Head of caudate nucleus (tissue), 42 donors: ENCODE measurements at regions not wholly inside any gene's neighbourhood (a gene's known extent, or its start where the extent isn't known, plus 50 kb on each side); places are given as distances from the start of the nearest gene placed in this dataset.
A peak's percentile ranks its signal among the peaks of the same experiment; 100 is the strongest.

Experiments
- DNase-seq, 42 donors: peaks; one replicate each; pipeline versions ENCODE4 v3.0.0 to v3.0.0-alpha.2; 2020 to 2021; ENCODE audit warnings: mixed read lengths in 7 of 42
- intact Hi-C: fragments of 100-400 bp; cut with DNase I; formaldehyde crosslinking; loops from one replicate; pipeline ENCODE4 v1.15.0; 2022

- intact Hi-C loops = no loop called here
- no peak for DNase-seq
These were observed 1206.6 kb upstream of the TMEM132C start for GRCh38 chr12:127060310-127060847.

- intact Hi-C loops = no loop called here
- DNase-seq = no peak
These were observed 1206.0 kb upstream of the TMEM132C start for GRCh38 chr12:127060933-127061332.

GRCh38 chr12:127063339-127064072 is 1203.5 kb upstream of the TMEM132C start:
- intact Hi-C loops = no loop called here
- no peak for DNase-seq

DNA sequence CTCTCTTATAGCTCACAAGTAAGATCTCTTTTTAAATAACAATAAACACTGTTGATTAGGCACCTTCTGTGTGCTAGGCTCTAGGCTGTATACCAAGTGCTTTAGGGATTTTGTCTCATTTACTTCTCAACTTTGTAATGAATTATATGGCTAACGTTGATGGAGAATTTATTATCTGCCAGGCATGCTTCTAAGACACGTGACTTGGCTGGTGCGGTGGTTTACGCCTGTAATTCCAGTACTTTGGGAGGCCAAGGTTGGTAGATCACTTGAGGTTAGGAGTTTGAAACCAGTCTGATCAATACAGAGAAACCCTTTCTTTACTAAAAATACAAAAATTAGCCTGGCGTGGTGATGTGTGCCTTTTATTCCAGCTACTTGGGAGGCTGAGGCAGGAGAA is 1202.8 kb upstream of the TMEM132C start:
- intact Hi-C loops = no loop called here
- DNase-seq = no peak

- DNase-seq = no peak
- intact Hi-C loops = no loop called here
These were observed 1201.4 kb upstream of the TMEM132C start for GRCh38 chr12:127065595-127065994.

- intact Hi-C loops = no loop called here
- DNase-seq = peak in 16 of 42 donors; percentile 6 to 48 (median 24)
These were observed 1196.3 kb upstream of the TMEM132C start for GRCh38 chr12:127070515-127071157.

GRCh38 chr12:127074161-127074560 is 1192.8 kb upstream of the TMEM132C start:
- DNase-seq = no peak
- intact Hi-C loops = no loop called here

GRCh38 chr12:127075981-127076380 is 1191.0 kb upstream of the TMEM132C start:
- no peak for DNase-seq
- intact Hi-C loops = no loop called here

DNA sequence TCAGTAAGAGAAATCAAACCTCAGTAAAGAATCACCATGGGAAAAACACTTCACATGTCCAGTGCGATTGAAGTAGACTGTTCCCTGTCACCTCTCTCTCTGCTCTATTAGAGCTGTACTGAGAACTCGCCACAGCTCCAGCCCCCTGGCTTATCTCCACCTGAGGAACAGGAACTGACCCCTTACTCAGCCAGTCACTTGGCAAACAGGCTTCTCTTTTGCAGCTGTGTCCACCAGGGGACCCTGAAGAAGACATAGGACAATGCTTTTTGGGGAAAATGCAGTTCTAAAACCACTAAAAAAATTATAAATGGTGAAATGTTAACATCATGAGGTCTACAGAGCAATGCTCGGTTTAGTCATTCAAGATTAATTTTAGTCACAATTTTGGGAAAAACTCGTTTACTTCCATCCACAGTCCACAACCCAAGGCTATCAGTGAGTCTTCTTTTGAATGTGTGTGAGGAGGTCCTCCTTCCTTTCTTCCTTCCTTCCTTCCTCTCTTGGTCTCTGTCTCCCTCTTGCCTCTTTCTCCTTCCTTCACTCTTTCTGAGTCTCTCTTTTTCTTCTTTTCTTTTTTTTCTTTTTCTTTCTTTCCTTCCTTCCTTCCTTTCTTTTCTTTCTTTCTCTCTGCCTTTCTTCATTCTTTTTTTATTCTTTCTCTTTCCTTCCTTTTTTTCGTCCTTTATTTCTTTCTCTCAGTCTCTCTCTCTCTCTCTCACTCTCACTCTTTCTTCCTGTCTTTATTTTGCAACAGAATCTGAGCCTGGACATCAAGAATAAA is 1189.5 kb upstream of the TMEM132C start:
- DNase-seq = no peak
- intact Hi-C loops = no loop called here

DNA sequence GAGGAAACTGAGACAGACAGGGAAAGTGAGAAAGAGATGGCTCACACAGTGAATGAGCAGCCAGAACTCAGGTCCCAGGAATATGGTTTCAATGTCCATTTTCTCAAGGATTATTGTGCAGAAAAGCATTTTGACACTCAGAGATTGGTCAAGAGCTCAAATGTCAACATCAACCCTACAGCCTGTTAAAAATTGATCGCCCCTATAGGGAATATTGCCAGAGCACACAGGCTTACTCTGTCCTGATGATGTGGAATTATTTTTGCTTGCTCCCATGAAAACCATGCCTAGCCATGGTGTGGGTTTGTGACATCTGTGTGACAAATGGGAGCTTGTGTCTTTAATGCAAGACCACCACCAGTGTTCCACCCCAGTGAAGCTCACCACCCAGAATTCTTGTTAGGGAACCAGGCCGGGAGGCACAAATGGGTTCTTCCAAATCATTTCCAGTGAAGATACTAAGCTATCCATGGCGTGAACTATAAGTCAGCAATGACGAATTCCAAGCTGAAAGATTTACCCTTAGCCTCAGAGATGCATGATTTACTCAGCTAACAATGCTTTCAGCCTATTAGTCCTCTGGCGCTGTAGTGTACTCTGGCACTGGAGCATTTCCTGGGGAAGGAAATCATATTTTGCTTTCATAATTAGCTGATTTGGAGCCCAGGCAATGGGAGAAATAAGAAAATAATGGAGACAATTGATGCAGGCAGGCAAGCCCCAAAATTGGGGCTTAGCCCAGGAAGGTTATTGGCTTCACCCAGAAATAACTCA is 1188.2 kb upstream of the TMEM132C start:
- intact Hi-C loops = no loop called here
- DNase-seq = no peak

DNA sequence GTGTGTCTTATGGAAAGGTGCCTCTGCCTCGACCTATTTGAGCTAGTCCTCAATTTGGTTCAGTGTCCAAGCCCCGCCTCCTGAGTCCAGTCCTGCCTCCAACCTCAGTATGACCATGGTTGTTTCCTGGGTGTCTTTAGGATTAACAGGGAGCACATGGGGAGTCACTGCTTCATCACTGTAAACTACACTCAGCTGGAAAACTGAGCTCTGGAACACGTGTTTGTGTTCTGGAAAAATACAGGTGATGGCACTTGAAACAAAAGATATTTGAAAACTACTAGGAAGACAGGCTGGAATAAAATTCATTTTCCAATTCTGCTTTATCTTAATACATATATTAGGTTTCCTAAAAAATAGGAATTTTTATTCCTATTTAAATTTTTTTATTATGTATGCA is 1187.3 kb upstream of the TMEM132C start:
- no peak for DNase-seq
- intact Hi-C loops = no loop called here

DNA sequence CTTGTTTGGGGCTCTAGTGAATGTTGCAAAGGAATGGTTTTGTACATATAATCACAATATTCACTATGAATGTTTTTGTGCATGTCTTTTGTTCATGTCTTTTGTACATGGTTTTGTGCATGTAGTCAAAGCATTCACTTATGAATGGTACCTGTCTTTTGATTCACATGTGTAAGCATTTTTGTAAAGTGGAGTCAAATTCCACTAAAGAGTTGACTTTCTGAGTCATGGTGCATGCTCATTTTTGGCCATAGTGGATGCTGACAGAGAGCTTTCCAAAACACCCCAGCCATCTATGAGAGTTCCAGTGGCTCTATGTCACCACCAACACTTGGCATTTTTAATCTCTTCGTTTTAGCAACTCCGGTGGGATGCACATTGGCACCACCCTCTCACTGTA is 1185.9 kb upstream of the TMEM132C start:
- intact Hi-C loops = no loop called here
- no peak for DNase-seq

- DNase-seq = peak in 3 of 42 donors; percentile 11 to 40 (median 13)
These were observed 1183.7 kb upstream of the TMEM132C start for GRCh38 chr12:127083008-127083949.

DNA sequence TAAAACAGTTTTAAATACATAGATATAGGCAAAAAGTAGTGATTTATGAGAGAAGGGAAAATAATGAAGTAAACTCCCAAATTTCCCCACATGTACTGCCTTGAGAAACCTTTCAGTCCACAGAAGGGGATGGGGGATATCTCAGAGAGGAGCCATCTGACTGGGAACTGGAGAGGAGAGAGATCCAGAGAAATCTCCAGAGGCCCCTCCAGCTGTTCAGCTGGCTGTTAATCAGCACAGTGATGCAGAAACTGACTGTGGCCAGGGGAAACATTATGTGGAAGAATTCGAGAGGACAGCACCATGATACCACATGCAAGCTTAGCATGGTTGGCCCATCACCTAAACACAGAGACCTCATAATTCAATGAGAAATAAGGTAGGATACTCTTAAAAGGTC is 1165.9 kb upstream of the TMEM132C start:
- intact Hi-C loops = no loop called here
- DNase-seq = no peak

More at GRCh38 chr12:127083008-127083949, 1183.7 kb upstream of the TMEM132C start:
- intact Hi-C loops = no loop called here

DNA sequence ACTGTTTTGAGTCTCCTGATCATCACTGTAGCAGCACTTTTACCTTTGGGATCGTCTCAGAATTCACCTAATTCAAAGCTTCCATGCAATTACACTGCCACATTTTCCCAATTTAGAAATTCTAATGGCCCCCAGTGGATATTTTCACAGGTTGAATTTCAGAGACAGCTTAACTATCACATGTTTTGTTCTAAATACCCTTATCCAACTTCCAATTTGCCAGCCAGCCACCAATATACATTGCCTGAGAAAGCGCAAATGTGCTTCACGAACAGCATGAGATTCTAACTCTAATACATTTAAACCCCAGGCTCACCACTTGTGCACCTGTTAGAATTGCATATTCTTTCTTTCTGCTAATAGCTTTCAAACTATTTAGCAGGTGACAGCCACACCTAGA is 1160.9 kb upstream of the TMEM132C start:
- intact Hi-C loops = loop anchor here (5.0 kb wide), 1 partner anchor 186 kb away; no protein-coding TSS in a partner anchor
- no peak for DNase-seq

- DNase-seq = no peak
- intact Hi-C loops = loop anchor here (5.0 kb wide), 1 partner anchor 186 kb away; no protein-coding TSS in a partner anchor
These were observed 1160.3 kb upstream of the TMEM132C start for GRCh38 chr12:127106697-127107096.

GRCh38 chr12:127107744-127108143 is 1159.2 kb upstream of the TMEM132C start:
- intact Hi-C loops = loop anchor here (5.0 kb wide), 1 partner anchor 185 kb away; no protein-coding TSS in a partner anchor
- no peak for DNase-seq
